Thyroid gland (tissue), 4 donors: ENCODE measurements at regions not wholly inside any gene's neighbourhood (a gene's known extent, or its start where the extent isn't known, plus 50 kb on each side); places are given as distances from the start of the nearest gene placed in this dataset.
A peak's percentile ranks its signal among the peaks of the same experiment; 100 is the strongest.
"Not testable (repeated sequence)": the region's sequence is repeated elsewhere in the genome, so short reads cannot be mapped to it uniquely, and the experiment has no call there.

ENCODE experiments used
- DNase-seq, 2 donors: peaks; one replicate each; pipeline ENCODE4 v3.0.0-alpha.2; 2019
- H3K27ac ChIP-seq, 3 donors: fragments of 200-600 bp; sonication (generic); 1 replicate in 2 of 3; 2 replicates in 1 of 3; pipeline ENCODE4 v1.5.1; 2016 to 2019; ENCODE audit warnings: mild to moderate bottlenecking in 1 of 3, moderate library complexity in 1 of 3
- H3K27me3 ChIP-seq: fragments of 200-600 bp; sonication (generic); one replicate; pipeline ENCODE4 v1.5.1; 2019
- H3K36me3 ChIP-seq, 2 donors: fragments of 200-600 bp; sonication (generic); one replicate each; pipeline ENCODE4 v1.5.1; 2016 to 2019
- H3K4me1 ChIP-seq, 2 donors: fragments of 200-600 bp; sonication (generic); one replicate each; pipeline ENCODE4 v1.5.1; 2017 to 2019
- H3K4me3 ChIP-seq, 3 donors: fragments of 200-600 bp; sonication (generic); replicated peaks in 1 of 3; 1 replicate in 2 of 3; 2 replicates in 1 of 3; pipeline ENCODE4 v1.5.1; 2016; ENCODE audit warnings: mild to moderate bottlenecking in 1 of 3
- H3K9me3 ChIP-seq: fragments of 200-600 bp; sonication (generic); one replicate; pipeline ENCODE4 v1.5.1; 2017
- POLR2A ChIP-seq, 2 donors: fragments of 450-650 bp; IDR thresholded peaks; one replicate each; pipeline ENCODE4 v1.6.1; 2017; ENCODE audit warnings: antibody characterized with exemption in 2 of 2, mild to moderate bottlenecking in 2 of 2, moderate library complexity in 1 of 2
- WGBS, 2 donors: methylation state at CpG; one replicate each; pipeline ENCODE4 v1.1.5; 2017; 5-methylcytosine and 5-hydroxymethylcytosine counted together
- intact Hi-C: fragments of 100-400 bp; cut with DNase I; formaldehyde crosslinking; loops from one replicate; pipeline ENCODE4 v1.15.1; 2023
- TF ChIP-seq, protein P1 (sequence below), 6 experiments: fragments of 200-600 bp in 3 of 6; fragments of 450-650 bp in 3 of 6; sonication (generic) in 3 of 6; IDR thresholded peaks; one replicate each; pipeline ENCODE4 v1.5.1; 2016 to 2019; ENCODE audit warnings: antibody characterized with exemption in 6 of 6, mild to moderate bottlenecking in 2 of 6, inconsistent platforms in 1 of 6, moderate library complexity in 1 of 6

DNA sequence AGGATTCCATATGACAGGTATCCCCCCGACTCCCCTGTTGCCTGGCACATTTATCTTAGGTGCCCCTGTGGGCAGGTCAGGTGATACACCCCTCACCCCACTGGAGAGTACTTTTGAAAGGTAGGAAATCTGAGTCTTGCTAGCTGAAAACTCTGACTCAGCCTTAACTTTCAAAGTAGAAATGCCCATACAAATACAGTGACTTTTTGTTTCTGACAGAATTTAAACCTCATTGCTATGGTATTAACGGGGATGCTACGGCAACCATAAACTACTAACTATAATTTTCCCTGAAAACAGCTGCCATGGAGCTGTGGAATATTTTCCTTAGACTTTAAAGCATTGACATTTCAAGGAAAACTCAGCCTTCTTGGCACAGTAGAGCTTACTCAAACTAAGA, 536.0 kb downstream of the RFPL4B start:
- intact Hi-C loops: no loop called here
- DNase-seq: no peak
- Histone ChIP-seq H3K27ac (no peak overlapping the region), H3K4me1 (no peaks in the 10 kb centered on the region), H3K36me3 (no peaks in the 10 kb centered on the region), H3K9me3 (no peaks in the 10 kb centered on the region), H3K4me3 (no peak overlapping the region), H3K27me3 (no peaks in the 10 kb centered on the region)
- 82 to 89% methylated on average over 3 of the region's 3 CpGs for WGBS, 2 donors
- TF ChIP-seq, protein P1, sequence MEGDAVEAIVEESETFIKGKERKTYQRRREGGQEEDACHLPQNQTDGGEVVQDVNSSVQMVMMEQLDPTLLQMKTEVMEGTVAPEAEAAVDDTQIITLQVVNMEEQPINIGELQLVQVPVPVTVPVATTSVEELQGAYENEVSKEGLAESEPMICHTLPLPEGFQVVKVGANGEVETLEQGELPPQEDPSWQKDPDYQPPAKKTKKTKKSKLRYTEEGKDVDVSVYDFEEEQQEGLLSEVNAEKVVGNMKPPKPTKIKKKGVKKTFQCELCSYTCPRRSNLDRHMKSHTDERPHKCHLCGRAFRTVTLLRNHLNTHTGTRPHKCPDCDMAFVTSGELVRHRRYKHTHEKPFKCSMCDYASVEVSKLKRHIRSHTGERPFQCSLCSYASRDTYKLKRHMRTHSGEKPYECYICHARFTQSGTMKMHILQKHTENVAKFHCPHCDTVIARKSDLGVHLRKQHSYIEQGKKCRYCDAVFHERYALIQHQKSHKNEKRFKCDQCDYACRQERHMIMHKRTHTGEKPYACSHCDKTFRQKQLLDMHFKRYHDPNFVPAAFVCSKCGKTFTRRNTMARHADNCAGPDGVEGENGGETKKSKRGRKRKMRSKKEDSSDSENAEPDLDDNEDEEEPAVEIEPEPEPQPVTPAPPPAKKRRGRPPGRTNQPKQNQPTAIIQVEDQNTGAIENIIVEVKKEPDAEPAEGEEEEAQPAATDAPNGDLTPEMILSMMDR (IDR thresholded peaks at IDR 0.05): no peak
- TF ChIP-seq POLR2A (IDR thresholded peaks at IDR 0.05): no peak

DNA sequence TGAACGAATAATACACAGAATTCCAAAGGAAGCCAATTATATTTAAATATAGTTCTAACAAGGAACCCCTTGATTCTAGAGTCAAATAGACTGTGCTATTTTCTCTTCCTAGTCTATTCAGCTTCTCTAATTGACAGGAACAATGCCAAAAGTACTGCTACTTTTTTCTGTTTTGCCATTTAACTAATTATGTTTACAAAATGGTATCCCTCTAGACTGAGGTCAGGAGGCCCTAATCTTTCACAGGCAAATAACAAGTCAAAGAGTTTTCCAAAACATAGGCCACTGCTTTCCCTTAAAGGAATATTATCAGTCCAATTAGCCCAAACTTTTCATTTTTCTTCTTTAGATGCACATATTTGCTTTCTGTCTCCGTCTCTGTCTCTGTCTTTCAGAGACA, 539.3 kb downstream of the RFPL4B start:
- 82 to 83% methylated on average over 2 of the region's 2 CpGs for WGBS, 2 donors
- intact Hi-C loops: no loop called here

DNA sequence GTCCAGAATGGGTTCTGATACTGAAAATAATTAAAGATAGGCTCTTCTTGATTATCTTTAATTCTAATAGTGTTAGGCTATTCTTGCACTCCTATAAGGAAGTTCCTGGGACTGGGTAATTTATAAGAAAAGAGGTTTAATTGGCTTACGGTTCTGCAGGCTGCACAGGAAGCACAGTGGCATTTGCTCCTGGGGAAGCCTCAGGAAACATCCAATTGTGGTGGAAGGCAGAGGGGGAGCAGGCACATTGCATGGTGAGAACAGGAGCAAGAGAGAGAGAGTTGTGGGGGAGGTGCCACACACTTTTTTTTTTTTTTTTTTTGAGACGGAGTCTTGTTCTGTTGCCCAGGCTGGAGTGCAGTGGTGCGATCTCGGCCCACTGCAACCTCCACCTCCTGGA, 540.3 kb downstream of the RFPL4B start:
- H3K36me3 ChIP-seq, H3K27ac ChIP-seq, H3K4me1 ChIP-seq, H3K4me3 ChIP-seq, DNase-seq, intact Hi-C loops, H3K27me3 ChIP-seq, H3K9me3 ChIP-seq: not testable (repeated sequence)
- 94% methylated on average over 4 of the region's 4 CpGs for WGBS, 2 donors

More for the DNA sequence above, 539.3 kb downstream of the RFPL4B start:
- Histone ChIP-seq H3K27ac (no peak overlapping the region), H3K36me3 (no peaks in the 10 kb centered on the region), H3K27me3 (no peaks in the 10 kb centered on the region), H3K4me3 (no peak overlapping the region), H3K4me1 (no peaks in the 10 kb centered on the region), H3K9me3 (no peaks in the 10 kb centered on the region)
- no peak for TF ChIP-seq POLR2A (IDR thresholded peaks at IDR 0.05)
- TF ChIP-seq, protein P1 (IDR thresholded peaks at IDR 0.05): no peak
- DNase-seq: no peak

DNA sequence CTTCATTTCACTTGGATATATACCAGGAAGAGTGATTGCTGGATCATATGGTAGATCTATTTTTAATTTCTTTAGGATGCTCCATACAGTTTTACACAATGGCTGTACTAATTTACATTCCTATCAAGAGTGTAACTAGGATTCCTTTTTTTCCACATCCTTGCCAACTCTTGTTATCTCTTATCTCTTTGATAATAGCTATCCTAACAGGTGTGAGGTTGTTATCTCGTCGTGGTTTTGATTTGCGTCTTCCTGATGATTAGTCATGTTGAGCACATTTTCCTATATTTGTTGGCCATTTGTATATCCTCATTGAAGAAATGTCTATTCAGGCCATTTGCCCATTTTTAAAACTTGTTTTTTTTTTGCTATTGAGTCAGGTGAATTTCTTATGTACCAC, 552.4 kb downstream of the RFPL4B start:
- no peaks in the 10 kb centered on the region for H3K27me3 ChIP-seq
- H3K4me1 ChIP-seq: no peaks in the 10 kb centered on the region
- no peak for TF ChIP-seq POLR2A (IDR thresholded peaks at IDR 0.05)
- TF ChIP-seq, protein P1 (IDR thresholded peaks at IDR 0.05): no peak
- WGBS, 2 donors: 82 to 91% methylated on average over 3 of the region's 3 CpGs
- no peak overlapping the region for H3K4me3 ChIP-seq
- H3K27ac ChIP-seq: no peak overlapping the region
- no peak for DNase-seq
- intact Hi-C loops: no loop called here
- H3K36me3 ChIP-seq: no peaks in the 10 kb centered on the region
- no peaks in the 10 kb centered on the region for H3K9me3 ChIP-seq

DNA sequence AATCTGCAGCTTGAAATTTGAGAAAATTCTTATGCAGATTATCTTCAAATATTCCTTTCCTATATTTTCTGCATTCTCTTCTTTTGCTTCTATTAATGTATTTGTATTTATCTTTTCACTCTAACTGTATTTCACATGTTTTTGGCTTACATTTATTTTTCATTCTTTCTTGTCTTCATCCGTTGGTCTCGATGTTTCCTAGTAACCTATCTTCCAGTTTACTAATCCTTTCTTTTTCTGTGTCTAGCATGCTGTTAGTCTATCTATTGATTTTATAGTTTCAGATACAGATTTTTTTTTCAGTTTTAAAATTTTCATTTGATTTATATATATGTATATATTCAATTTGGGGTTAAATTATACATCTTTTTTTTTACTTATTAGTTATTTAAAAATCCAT, 556.2 kb downstream of the RFPL4B start:
- intact Hi-C loops: no loop called here
- no peaks in the 10 kb centered on the region for H3K27me3 ChIP-seq
- no peaks in the 10 kb centered on the region for H3K9me3 ChIP-seq
- H3K4me3 ChIP-seq: no peak overlapping the region
- DNase-seq: no peak
- TF ChIP-seq POLR2A (IDR thresholded peaks at IDR 0.05): no peak
- TF ChIP-seq, protein P1 (IDR thresholded peaks at IDR 0.05): no peak
- peaks cover 0 to 4% of the 10 kb centered on the region in 2 donors for H3K4me1 ChIP-seq
- WGBS, 2 donors: 96 to 97% methylated on average over 2 of the region's 2 CpGs
- no peaks in the 10 kb centered on the region for H3K36me3 ChIP-seq
- H3K27ac ChIP-seq: no peak overlapping the region

DNA sequence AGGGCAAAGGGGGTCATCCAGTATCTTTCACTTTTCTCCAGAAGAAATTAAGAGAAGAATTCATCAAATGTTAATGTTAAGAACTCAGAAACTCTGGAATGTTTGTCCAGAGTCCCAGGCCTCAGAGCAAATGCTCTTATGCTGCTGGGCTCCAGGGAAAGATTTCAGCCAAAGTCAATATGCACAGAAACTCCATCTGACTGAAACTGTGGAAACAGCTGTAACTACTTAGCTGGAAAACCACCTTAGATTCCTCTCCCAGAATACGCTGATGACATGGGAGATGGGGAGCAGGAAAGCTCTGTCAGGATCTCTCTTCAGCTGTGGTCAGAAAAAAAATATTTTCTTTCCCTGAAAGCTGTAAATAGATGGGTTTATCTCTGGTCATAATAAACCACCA, 559.6 kb downstream of the RFPL4B start:
- 19 to 31% methylated on average over 1 of the region's 1 CpG for WGBS, 2 donors
- no peaks in the 10 kb centered on the region for H3K36me3 ChIP-seq

More for the DNA sequence above, 559.6 kb downstream of the RFPL4B start:
- H3K27me3 ChIP-seq: no peaks in the 10 kb centered on the region
- TF ChIP-seq POLR2A (IDR thresholded peaks at IDR 0.05): no peak
- TF ChIP-seq, protein P1 (IDR thresholded peaks at IDR 0.05): no peak
- peak in 1 of 2 donors; percentile 18 for DNase-seq
- H3K27ac ChIP-seq: peak overlapping the region in 1 of 3 donors; percentile 61
- intact Hi-C loops: no loop called here
- H3K4me1 ChIP-seq: peaks cover 0 to 4% of the 10 kb centered on the region in 2 donors
- H3K9me3 ChIP-seq: no peaks in the 10 kb centered on the region
- H3K4me3 ChIP-seq: no peak overlapping the region
